IMR-90 (cell line): ENCODE measurements at regions not wholly inside any gene's neighbourhood (a gene's known extent, or its start where the extent isn't known, plus 50 kb on each side); places are given as distances from the start of the nearest gene placed in this dataset.

Source experiments
- CTCF ChIP-seq: conservative IDR thresholded peaks from 2 replicates; pipeline ENCODE4 v1.5.1; 2012; ENCODE audit warnings: mild to moderate bottlenecking, low read depth, low read length, improper control_type of control experiment
- NFE2L2 ChIP-seq: fragments of 150-350 bp; IDR thresholded peaks from 2 replicates; pipeline ENCODE4 v1.6.1; 2016; ENCODE audit warnings: low read depth, mild to moderate bottlenecking, low read length
- RAD21 ChIP-seq: IDR thresholded peaks from 2 replicates; pipeline ENCODE4 v1.6.1; 2012; ENCODE audit warnings: low read length, improper control_type of control experiment
- USF2 ChIP-seq: fragments of 150-350 bp; IDR thresholded peaks from 2 replicates; pipeline ENCODE4 v1.6.1; 2017; ENCODE audit warnings: mild to moderate bottlenecking, antibody characterized with exemption, low read length, low read depth

GRCh38 chr10:113977174-113977573 lies 66.5 kb upstream of the ADRB1 start:
- TF ChIP-seq USF2 (no peak), NFE2L2 (no peak), CTCF (no peak), RAD21 (no peak)
